22Rv1 (cell line): ENCODE measurements at regions not wholly inside any gene's neighbourhood (a gene's known extent, or its start where the extent isn't known, plus 50 kb on each side); places are given as distances from the start of the nearest gene placed in this dataset.

Source experiments
- CTCF ChIP-seq: fragments of 450-650 bp; IDR thresholded peaks from 2 replicates; pipeline ENCODE4 v1.5.1; 2017; ENCODE audit warnings: mild to moderate bottlenecking
- ZFX ChIP-seq: fragments of 450-650 bp; IDR thresholded peaks from 2 replicates; pipeline ENCODE4 v1.6.1; 2017; ENCODE audit warnings: antibody characterized with exemption, borderline replicate concordance

DNA sequence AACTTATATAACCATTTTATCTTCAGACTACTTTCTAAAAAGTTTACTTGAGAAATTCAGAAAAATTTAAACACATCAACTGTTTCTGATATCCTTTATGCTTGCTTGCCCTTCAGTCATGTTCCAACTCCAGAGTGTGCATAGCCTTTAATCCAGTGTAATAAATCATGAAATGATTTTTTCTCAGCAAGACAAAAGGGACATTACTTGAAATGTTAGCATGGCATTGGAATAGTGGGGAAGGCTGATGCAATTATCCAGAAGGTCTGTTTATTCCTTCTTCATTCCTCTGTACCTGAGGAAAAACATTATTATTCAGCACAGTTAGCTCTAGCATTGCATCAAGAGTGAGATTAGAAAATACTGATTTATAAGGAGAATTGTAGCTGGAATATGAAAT is 209.9 kb downstream of the SLC7A11 start:
- TF ChIP-seq CTCF, result no peak
- no peak for TF ChIP-seq ZFX
